ENCODE measurements at regions not wholly inside any gene's neighbourhood (a gene's known extent, or its start where the extent isn't known, plus 50 kb on each side); places are given as distances from the start of the nearest gene placed in this dataset.

GRCh38 chr5:107302441-107302840, 368.3 kb downstream of the EFNA5 start:
- no peak overlapping the region for H3K9ac ChIP-seq
- no peak for DNase-seq
- no peak overlapping the region for H2AFZ ChIP-seq (ENCODE audit: low read depth)
- no peaks in the 10 kb centered on the region for H3K9me3 ChIP-seq
- no peak overlapping the region for H3K4me3 ChIP-seq (ENCODE audit: low read depth in 2 of 2, low read length in 1 of 2)
- no peaks in the 10 kb centered on the region for H3K9me2 ChIP-seq
- CTCF ChIA-PET, result no interaction called here
- POLR2A ChIA-PET, result no interaction called here
- H3K27ac ChIP-seq (ENCODE audit: low read depth in 2 of 2, low read length in 1 of 2), result no peak overlapping the region
- no peaks in the 10 kb centered on the region for H3K36me3 ChIP-seq (replicated peaks in 1 of 2; ENCODE audit: control insufficient read depth in 1 of 2, insufficient read depth in 2 of 2, low read length in 1 of 2)
- no peaks in the 10 kb centered on the region for H3K27me3 ChIP-seq (ENCODE audit: insufficient read depth)
- H3K4me1 ChIP-seq (ENCODE audit: control insufficient read depth in 1 of 2, insufficient read depth in 2 of 2, low read depth in 1 of 2, low read length in 1 of 2), result no peaks in the 10 kb centered on the region
- TF ChIP-seq RCOR1 (IDR thresholded peaks at IDR 0.05; ENCODE audit: low read length) (no peak), MEF2A (IDR thresholded peaks at IDR 0.05; ENCODE audit: borderline replicate concordance, low read depth) (no peak), GATA2 (CRISPR knock-in tag; IDR thresholded peaks at IDR 0.05) (no peak), YY1 (IDR thresholded peaks at IDR 0.05; ENCODE audit: low read depth) (no peak), POLR2AphosphoS5 (IDR thresholded peaks at IDR 0.05; ENCODE audit: low read depth, low read length) (no peak), TAF1 (IDR thresholded peaks at IDR 0.05; ENCODE audit: borderline replicate concordance, low read depth, low read length) (no peak), USF2 (IDR thresholded peaks at IDR 0.05; ENCODE audit: borderline replicate concordance, low read depth, low read length) (no peak), SIN3A (IDR thresholded peaks at IDR 0.05; ENCODE audit: borderline replicate concordance, low read depth, low read length) (no peak), USF1 (IDR thresholded peaks at IDR 0.05; ENCODE audit: borderline replicate concordance, low read depth) (no peak), MAX (IDR thresholded peaks at IDR 0.05; ENCODE audit: low read depth) (no peak), JUND (IDR thresholded peaks at IDR 0.05) (no peak), GABPA (IDR thresholded peaks at IDR 0.05; ENCODE audit: low read depth) (no peak)
- no peaks in the 10 kb centered on the region for H4K20me1 ChIP-seq (ENCODE audit: insufficient read depth)
- 95% methylated on average over 3 of the region's 3 CpGs for WGBS (ENCODE audit: low lambda C conversion rate)
- no peaks in the 10 kb centered on the region for H3K79me2 ChIP-seq (ENCODE audit: insufficient read depth)
- no peaks in the 10 kb centered on the region for H3F3A ChIP-seq (replicated peaks; ENCODE audit: insufficient read depth)
- no peak overlapping the region for H3K4me2 ChIP-seq

- no peaks in the 10 kb centered on the region for H3K4me1 ChIP-seq (ENCODE audit: control insufficient read depth in 1 of 2, insufficient read depth in 2 of 2, low read depth in 1 of 2, low read length in 1 of 2)
- no peak overlapping the region for H3K4me3 ChIP-seq (ENCODE audit: low read depth in 2 of 2, low read length in 1 of 2)
- H3K36me3 ChIP-seq (replicated peaks in 1 of 2; ENCODE audit: control insufficient read depth in 1 of 2, insufficient read depth in 2 of 2, low read length in 1 of 2), result no peaks in the 10 kb centered on the region
- no peaks in the 10 kb centered on the region for H3K79me2 ChIP-seq (ENCODE audit: insufficient read depth)
- H3F3A ChIP-seq (replicated peaks; ENCODE audit: insufficient read depth), result no peaks in the 10 kb centered on the region
- WGBS (ENCODE audit: low lambda C conversion rate), result 82% methylated on average over 3 of the region's 3 CpGs
- no peak overlapping the region for H3K4me2 ChIP-seq
- H3K27me3 ChIP-seq (ENCODE audit: insufficient read depth), result no peaks in the 10 kb centered on the region
- H4K20me1 ChIP-seq (ENCODE audit: insufficient read depth), result no peaks in the 10 kb centered on the region
- no peaks in the 10 kb centered on the region for H3K9me3 ChIP-seq
- ChIA-PET CTCF (no interaction called here), POLR2A (no interaction called here)
- H2AFZ ChIP-seq (ENCODE audit: low read depth), result no peak overlapping the region
- no peak for DNase-seq
- H3K27ac ChIP-seq (ENCODE audit: low read depth in 2 of 2, low read length in 1 of 2), result no peak overlapping the region
- no peaks in the 10 kb centered on the region for H3K9me2 ChIP-seq
- no peak overlapping the region for H3K9ac ChIP-seq
- TF ChIP-seq TAF1 (IDR thresholded peaks at IDR 0.05; ENCODE audit: borderline replicate concordance, low read depth, low read length) (no peak), JUND (IDR thresholded peaks at IDR 0.05) (no peak), NFIC (IDR thresholded peaks at IDR 0.05; ENCODE audit: borderline replicate concordance) (no peak), MEF2A (IDR thresholded peaks at IDR 0.05; ENCODE audit: borderline replicate concordance, low read depth) (no peak), CHD2 (IDR thresholded peaks at IDR 0.05; ENCODE audit: low read length, partially characterized antibody) (no peak), FOXJ3 (CRISPR knock-in tag; IDR thresholded peaks at IDR 0.05) (no peak), EP300 (IDR thresholded peaks at IDR 0.05; ENCODE audit: borderline replicate concordance in 1 of 2, low read depth in 1 of 2, low read length in 1 of 2) (no peak), EZH2phosphoT487 (IDR thresholded peaks at IDR 0.05; ENCODE audit: borderline replicate concordance, low read depth) (no peak), USF1 (IDR thresholded peaks at IDR 0.05; ENCODE audit: borderline replicate concordance, low read depth) (no peak), POLR2AphosphoS5 (IDR thresholded peaks at IDR 0.05; ENCODE audit: low read depth, low read length) (no peak), TCF12 (IDR thresholded peaks at IDR 0.05) (no peak), MAX (IDR thresholded peaks at IDR 0.05; ENCODE audit: low read depth) (no peak), REST (IDR thresholded peaks at IDR 0.05; ENCODE audit: low read depth, low read length) (no peak), NRF1 (IDR thresholded peaks at IDR 0.05; ENCODE audit: low read depth, low read length) (no peak), GATA2 (CRISPR knock-in tag; IDR thresholded peaks at IDR 0.05) (no peak), RFX5 (IDR thresholded peaks at IDR 0.05; ENCODE audit: low read length) (no peak), MXI1 (IDR thresholded peaks at IDR 0.05; ENCODE audit: low read depth, low read length) (no peak)
Measured at GRCh38 chr5:107301999-107302398, 368.7 kb downstream of the EFNA5 start.
